Skin epidermis (tissue), 12 donors: ENCODE measurements at regions not wholly inside any gene's neighbourhood (a gene's known extent, or its start where the extent isn't known, plus 50 kb on each side); places are given as distances from the start of the nearest gene placed in this dataset.
"Not testable (repeated sequence)": the region's sequence is repeated elsewhere in the genome, so short reads cannot be mapped to it uniquely, and the experiment has no call there.

Experiments
- H3K27ac ChIP-seq, 21 experiments: fragments of 200-600 bp; sonication (generic) in 11 of 21; one replicate each; pipeline ENCODE4 v1.5.0; 2020; ENCODE audit warnings: mild to moderate bottlenecking in 3 of 21, inconsistent platforms in 2 of 21, moderate library complexity in 2 of 21
- H3K4me3 ChIP-seq, 7 experiments: fragments of 200-600 bp; sonication (generic) in 2 of 7; one replicate each; pipeline ENCODE4 v1.5.0; 2020; ENCODE audit warnings: inconsistent platforms in 2 of 7, mild to moderate bottlenecking in 2 of 7, moderate library complexity in 1 of 7

- H3K27ac ChIP-seq = no peak overlapping the region
- H3K4me3 ChIP-seq = no peak overlapping the region
These were observed 587.1 kb downstream of the RBFOX1 start for GRCh38 chr16:7919782-7920181.

GRCh38 chr16:7914748-7915147 lies 582.1 kb downstream of the RBFOX1 start:
- no peak overlapping the region for H3K27ac ChIP-seq
- no peak overlapping the region for H3K4me3 ChIP-seq

GRCh38 chr16:7912132-7912531 lies 579.5 kb downstream of the RBFOX1 start:
- Histone ChIP-seq H3K4me3 (no peak overlapping the region), H3K27ac (no peak overlapping the region)

GRCh38 chr16:7910116-7910515 lies 577.5 kb downstream of the RBFOX1 start:
- no peak overlapping the region for H3K4me3 ChIP-seq
- no peak overlapping the region for H3K27ac ChIP-seq

GRCh38 chr16:7888411-7888810 lies 555.8 kb downstream of the RBFOX1 start:
- no peak overlapping the region for H3K4me3 ChIP-seq
- no peak overlapping the region for H3K27ac ChIP-seq

GRCh38 chr16:7887316-7887715 lies 554.7 kb downstream of the RBFOX1 start:
- H3K27ac ChIP-seq = no peak overlapping the region
- H3K4me3 ChIP-seq = no peak overlapping the region

- no peak overlapping the region for H3K4me3 ChIP-seq
- H3K27ac ChIP-seq = no peak overlapping the region
These were observed 539.3 kb downstream of the RBFOX1 start for GRCh38 chr16:7871979-7872378.

GRCh38 chr16:7871371-7871770 lies 538.7 kb downstream of the RBFOX1 start:
- Histone ChIP-seq H3K27ac (no peak overlapping the region), H3K4me3 (no peak overlapping the region)

- Histone ChIP-seq H3K27ac (no peak overlapping the region), H3K4me3 (no peak overlapping the region)
These were observed 535.2 kb downstream of the RBFOX1 start for GRCh38 chr16:7867831-7868230.

GRCh38 chr16:7866144-7866543 lies 533.5 kb downstream of the RBFOX1 start:
- Histone ChIP-seq H3K4me3 (no peak overlapping the region), H3K27ac (no peak overlapping the region)

GRCh38 chr16:7865393-7865792 lies 532.7 kb downstream of the RBFOX1 start:
- not testable (repeated sequence) for H3K4me3 ChIP-seq, H3K27ac ChIP-seq

- Histone ChIP-seq H3K27ac (no peak overlapping the region), H3K4me3 (no peak overlapping the region)
These were observed 529.4 kb downstream of the RBFOX1 start for GRCh38 chr16:7861891-7862582.

GRCh38 chr16:7853197-7853596 lies 520.6 kb downstream of the RBFOX1 start:
- H3K4me3 ChIP-seq = no peak overlapping the region
- no peak overlapping the region for H3K27ac ChIP-seq

- no peak overlapping the region for H3K27ac ChIP-seq
- no peak overlapping the region for H3K4me3 ChIP-seq
These were observed 517.2 kb downstream of the RBFOX1 start for GRCh38 chr16:7849841-7850240.

GRCh38 chr16:7843261-7843660 lies 510.6 kb downstream of the RBFOX1 start:
- H3K4me3 ChIP-seq = no peak overlapping the region
- no peak overlapping the region for H3K27ac ChIP-seq

GRCh38 chr16:7839568-7839967 lies 506.9 kb downstream of the RBFOX1 start:
- no peak overlapping the region for H3K27ac ChIP-seq
- no peak overlapping the region for H3K4me3 ChIP-seq

GRCh38 chr16:7834771-7835431 lies 502.3 kb downstream of the RBFOX1 start:
- no peak overlapping the region for H3K4me3 ChIP-seq
- H3K27ac ChIP-seq = no peak overlapping the region

- Histone ChIP-seq H3K27ac (no peak overlapping the region), H3K4me3 (no peak overlapping the region)
These were observed 488.2 kb downstream of the RBFOX1 start for GRCh38 chr16:7820816-7821215.

GRCh38 chr16:7805686-7806396 lies 473.2 kb downstream of the RBFOX1 start:
- no peak overlapping the region for H3K27ac ChIP-seq
- no peak overlapping the region for H3K4me3 ChIP-seq

GRCh38 chr16:7804635-7805195 lies 472.1 kb downstream of the RBFOX1 start:
- no peak overlapping the region for H3K4me3 ChIP-seq
- no peak overlapping the region for H3K27ac ChIP-seq

GRCh38 chr16:7792346-7792745 lies 459.7 kb downstream of the RBFOX1 start:
- no peak overlapping the region for H3K27ac ChIP-seq

More at GRCh38 chr16:7792346-7792745, 459.7 kb downstream of the RBFOX1 start:
- no peak overlapping the region for H3K4me3 ChIP-seq
